Skeletal muscle satellite cell (primary cell): ENCODE measurements at regions not wholly inside any gene's neighbourhood (a gene's known extent, or its start where the extent isn't known, plus 50 kb on each side); places are given as distances from the start of the nearest gene placed in this dataset.
"Not testable (repeated sequence)": the region's sequence is repeated elsewhere in the genome, so short reads cannot be mapped to it uniquely, and the experiment has no call there.

Source experiments
- H3K27me3 ChIP-seq: 2 replicates; pipeline ENCODE4 v1.7.0; 2013; ENCODE audit warnings: low read length; ENCODE audit not compliant: control insufficient read depth, insufficient read depth
- H3K36me3 ChIP-seq: 2 replicates; pipeline ENCODE4 v1.7.0; 2013; ENCODE audit warnings: mild to moderate bottlenecking, control low read depth, low read length; ENCODE audit not compliant: insufficient read depth
- H3K4me1 ChIP-seq: 2 replicates; pipeline ENCODE4 v1.7.0; 2013; ENCODE audit warnings: low read length; ENCODE audit not compliant: control insufficient read depth, insufficient read depth
- H3K4me2 ChIP-seq: 2 replicates; pipeline ENCODE4 v1.7.0; 2013; ENCODE audit warnings: mild to moderate bottlenecking, low read length
- H3K4me3 ChIP-seq: 2 replicates; pipeline ENCODE4 v1.7.0; 2013; ENCODE audit warnings: low read length
- H3K9ac ChIP-seq: 2 replicates; pipeline ENCODE4 v1.7.0; 2013; ENCODE audit warnings: mild to moderate bottlenecking, low read depth, low read length, moderate library complexity
- H3K9me3 ChIP-seq: replicated peaks from 2 replicates; pipeline ENCODE4 v1.7.0; 2013; ENCODE audit warnings: mild to moderate bottlenecking, control low read depth, low read length

GRCh38 chr15:101876031-101876430, 64.0 kb downstream of the OR4F15 start:
- not testable (repeated sequence) for H3K9ac ChIP-seq, H3K27me3 ChIP-seq, H3K4me1 ChIP-seq, H3K4me2 ChIP-seq, H3K36me3 ChIP-seq, H3K9me3 ChIP-seq, H3K4me3 ChIP-seq

GRCh38 chr15:101877649-101878048, 65.6 kb downstream of the OR4F15 start:
- not testable (repeated sequence) for H3K4me2 ChIP-seq, H3K27me3 ChIP-seq, H3K4me1 ChIP-seq, H3K4me3 ChIP-seq, H3K36me3 ChIP-seq, H3K9me3 ChIP-seq, H3K9ac ChIP-seq

DNA sequence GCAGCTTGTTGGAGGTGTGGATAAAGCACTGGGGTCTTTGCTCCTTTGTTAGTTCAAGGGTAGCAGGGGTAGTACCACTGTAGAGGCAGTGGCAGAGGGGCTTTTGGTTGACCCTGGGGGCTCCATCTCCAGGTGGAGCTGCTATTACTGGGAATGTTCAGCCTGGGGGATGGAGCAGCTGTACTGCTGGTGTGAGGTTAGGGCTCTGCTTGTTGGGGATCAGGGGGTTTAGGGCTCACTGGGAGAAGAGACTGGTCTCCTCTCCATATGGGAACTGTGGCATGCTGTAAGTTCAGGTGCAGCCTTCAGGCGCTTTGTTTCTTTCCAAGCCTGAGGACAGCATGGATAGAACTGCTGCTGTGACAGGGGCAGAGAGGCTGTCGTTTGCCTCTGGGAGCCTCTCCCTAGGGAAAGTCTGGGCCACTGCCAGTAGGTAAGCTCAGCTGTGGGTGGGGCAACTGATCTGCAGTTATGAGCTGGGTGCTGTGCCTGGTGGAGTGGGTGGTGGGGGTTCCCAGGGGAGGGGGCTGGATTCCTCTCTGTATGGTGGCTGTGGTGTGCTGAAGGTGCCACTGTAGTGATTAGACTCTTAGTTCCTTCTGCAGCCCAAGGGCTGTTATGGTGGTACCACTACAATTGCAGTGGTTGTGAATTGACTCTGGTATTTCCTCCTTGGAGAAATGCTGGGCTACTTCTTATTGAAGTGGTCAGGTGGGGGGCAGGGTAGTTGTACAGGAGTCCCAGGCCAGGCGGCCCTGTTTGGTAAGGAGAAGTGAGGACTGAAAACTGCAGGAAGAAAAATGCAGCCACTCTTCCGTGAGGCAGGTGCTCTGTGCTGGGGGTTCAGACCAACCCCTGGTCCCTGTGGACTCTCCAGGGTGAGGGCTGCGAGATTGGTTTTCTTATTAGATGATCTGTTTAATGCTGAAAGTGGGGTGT, 100.6 kb downstream of the OR4F15 start:
- not testable (repeated sequence) for H3K9ac ChIP-seq, H3K4me2 ChIP-seq, H3K27me3 ChIP-seq, H3K9me3 ChIP-seq, H3K36me3 ChIP-seq, H3K4me1 ChIP-seq, H3K4me3 ChIP-seq

DNA sequence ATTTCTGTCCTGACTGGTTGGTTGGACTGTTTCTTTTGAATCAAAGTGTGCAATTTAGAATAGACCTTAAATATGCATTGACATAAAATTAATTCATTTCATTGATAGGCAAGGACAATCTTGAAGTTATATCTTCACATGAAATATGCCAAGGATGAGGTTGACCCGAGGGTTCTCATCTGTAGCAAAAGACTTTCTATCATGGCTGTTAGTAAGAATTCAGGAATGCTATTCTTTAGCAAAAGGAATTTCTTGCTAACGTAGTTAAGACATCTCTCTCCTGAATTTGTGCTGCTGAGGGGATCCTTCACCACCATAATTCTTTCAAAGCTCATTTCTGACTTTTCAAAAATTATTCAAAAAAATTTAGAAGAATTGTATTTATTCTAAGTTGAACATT, 112.6 kb downstream of the OR4F15 start:
- not testable (repeated sequence) for H3K9me3 ChIP-seq, H3K4me3 ChIP-seq

GRCh38 chr15:101934506-101934905, 122.5 kb downstream of the OR4F15 start:
- H3K9me3 ChIP-seq, H3K4me3 ChIP-seq, H3K4me2 ChIP-seq, H3K4me1 ChIP-seq, H3K27me3 ChIP-seq, H3K9ac ChIP-seq, H3K36me3 ChIP-seq: not testable (repeated sequence)

More for the DNA sequence above, 112.6 kb downstream of the OR4F15 start:
- H3K4me2 ChIP-seq, H3K36me3 ChIP-seq, H3K4me1 ChIP-seq, H3K9ac ChIP-seq, H3K27me3 ChIP-seq: not testable (repeated sequence)

GRCh38 chr15:101937362-101937761, 125.4 kb downstream of the OR4F15 start:
- not testable (repeated sequence) for H3K4me3 ChIP-seq, H3K27me3 ChIP-seq, H3K4me2 ChIP-seq, H3K36me3 ChIP-seq, H3K9ac ChIP-seq, H3K9me3 ChIP-seq, H3K4me1 ChIP-seq

DNA sequence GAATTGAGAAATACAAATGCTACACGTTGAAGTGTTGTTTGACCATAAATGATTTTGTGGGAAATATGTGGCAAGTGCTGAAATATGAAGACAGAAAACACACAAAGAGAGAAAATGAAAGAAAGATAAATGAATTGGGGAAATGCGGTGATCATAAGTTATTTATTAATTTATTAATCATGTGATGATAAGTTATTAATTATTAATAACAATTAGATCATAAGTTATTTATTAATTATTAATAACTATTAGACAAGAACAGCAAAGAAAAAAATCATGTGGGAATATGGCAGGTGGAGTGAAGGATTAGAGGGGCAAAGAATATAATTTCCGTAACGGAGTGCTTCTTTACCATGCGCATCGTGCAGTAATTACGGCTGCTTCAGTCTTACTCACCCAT, 126.6 kb downstream of the OR4F15 start:
- H3K36me3 ChIP-seq: not testable (repeated sequence)

GRCh38 chr15:101945896-101946295, 133.9 kb downstream of the OR4F15 start:
- not testable (repeated sequence) for H3K36me3 ChIP-seq

More for the DNA sequence above, 126.6 kb downstream of the OR4F15 start:
- not testable (repeated sequence) for H3K4me3 ChIP-seq, H3K4me1 ChIP-seq, H3K9ac ChIP-seq, H3K4me2 ChIP-seq, H3K9me3 ChIP-seq, H3K27me3 ChIP-seq

DNA sequence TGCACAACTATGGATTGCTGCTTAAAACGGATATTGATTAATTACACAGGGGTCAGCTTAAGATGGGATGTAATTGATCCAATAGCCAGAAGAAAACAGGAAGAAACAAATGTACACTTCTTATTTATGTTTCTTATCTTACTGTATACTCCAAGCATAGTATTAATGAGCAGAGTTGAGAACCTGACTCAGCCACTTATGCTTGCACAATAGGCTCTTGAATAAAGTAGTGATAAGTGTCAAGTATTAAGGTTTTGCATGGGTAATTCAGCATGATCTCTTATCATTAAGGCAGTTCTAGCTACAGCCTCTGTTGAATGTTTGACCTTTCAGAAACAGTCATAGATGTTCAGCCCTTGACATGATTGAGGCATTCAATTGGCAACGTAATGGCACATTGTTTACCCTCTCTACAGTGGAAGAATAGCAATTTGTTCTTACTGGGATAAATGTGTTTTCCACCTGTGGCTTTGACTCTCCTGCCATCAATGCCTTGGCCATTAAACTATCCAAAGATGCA, 136.5 kb downstream of the OR4F15 start:
- H3K9ac ChIP-seq, H3K4me1 ChIP-seq, H3K4me3 ChIP-seq, H3K9me3 ChIP-seq, H3K36me3 ChIP-seq, H3K27me3 ChIP-seq, H3K4me2 ChIP-seq: not testable (repeated sequence)

More at GRCh38 chr15:101945896-101946295, 133.9 kb downstream of the OR4F15 start:
- H3K9ac ChIP-seq, H3K4me2 ChIP-seq, H3K27me3 ChIP-seq, H3K9me3 ChIP-seq, H3K4me3 ChIP-seq, H3K4me1 ChIP-seq: not testable (repeated sequence)

DNA sequence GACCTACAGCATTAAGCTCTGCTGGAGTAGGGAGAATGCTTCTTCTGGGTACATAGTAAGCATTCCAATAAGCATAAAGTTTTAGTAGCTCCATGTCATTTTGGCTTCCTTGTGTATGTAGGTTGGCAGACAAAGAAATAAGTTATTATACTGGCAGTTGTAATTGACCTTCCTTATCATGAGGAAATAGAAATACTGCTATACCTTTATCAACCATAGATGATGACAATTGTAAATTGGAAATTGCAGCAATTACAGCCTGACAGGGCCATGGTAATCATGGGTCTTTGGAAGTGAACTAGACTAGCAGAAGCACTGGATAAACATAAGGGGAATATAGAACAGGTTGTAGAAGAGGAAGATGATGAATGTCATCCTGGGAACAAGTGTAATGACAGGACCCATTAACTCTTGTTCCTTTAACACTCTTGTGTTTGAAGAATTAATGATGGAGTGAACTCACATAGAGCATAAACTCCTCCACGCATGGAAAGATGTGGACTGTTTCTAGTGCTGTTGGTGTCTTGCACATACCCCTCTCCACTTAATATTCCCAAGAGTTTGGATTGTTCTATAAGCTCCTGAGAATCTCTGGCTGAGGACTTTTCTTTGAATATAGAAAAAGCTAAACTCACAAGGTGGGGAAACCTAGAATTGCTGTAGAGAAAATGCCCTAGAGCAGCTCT, 137.5 kb downstream of the OR4F15 start:
- not testable (repeated sequence) for H3K4me2 ChIP-seq, H3K27me3 ChIP-seq, H3K9me3 ChIP-seq, H3K36me3 ChIP-seq, H3K4me1 ChIP-seq, H3K4me3 ChIP-seq, H3K9ac ChIP-seq

DNA sequence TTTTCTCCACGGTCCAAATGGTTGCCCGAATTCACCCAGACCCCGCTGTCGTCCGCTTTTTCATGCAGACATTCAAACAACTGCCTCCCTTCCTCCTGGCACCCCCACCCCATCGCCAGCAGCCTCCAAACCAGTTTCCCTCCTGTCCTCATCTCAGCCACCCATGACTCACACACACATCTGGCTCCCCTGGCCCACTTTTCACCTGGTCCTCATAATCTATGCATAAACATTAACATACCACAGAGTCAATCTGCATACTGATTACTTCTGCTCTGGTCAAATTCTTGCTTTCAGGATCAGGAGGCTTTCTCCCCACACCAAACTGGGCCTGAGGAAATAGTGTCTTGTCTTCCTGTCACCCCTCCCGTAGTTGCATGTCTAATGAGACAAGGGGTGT, 142.0 kb downstream of the OR4F15 start:
- H3K27me3 ChIP-seq, H3K36me3 ChIP-seq, H3K9me3 ChIP-seq, H3K4me1 ChIP-seq, H3K9ac ChIP-seq, H3K4me2 ChIP-seq, H3K4me3 ChIP-seq: not testable (repeated sequence)

DNA sequence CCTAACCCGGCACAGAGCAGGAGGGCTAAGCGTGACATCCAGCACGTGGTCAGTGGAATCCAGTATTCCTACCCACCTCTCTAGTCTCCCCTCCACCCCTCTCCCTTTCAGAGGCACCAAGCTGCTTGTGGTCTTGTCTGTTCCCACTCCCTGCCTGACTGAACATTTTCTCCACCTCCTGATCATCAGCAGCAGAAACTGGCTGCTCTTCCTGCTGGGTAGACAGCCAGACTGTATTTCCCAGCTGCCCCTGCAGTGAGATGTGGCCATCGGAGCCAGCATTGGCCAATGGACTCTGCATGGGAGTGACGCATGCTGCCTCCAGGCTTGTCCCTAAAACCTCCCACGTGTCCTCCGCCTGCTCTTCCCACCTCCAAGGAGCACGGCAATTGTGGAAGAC, 143.8 kb downstream of the OR4F15 start:
- not testable (repeated sequence) for H3K9me3 ChIP-seq, H3K4me3 ChIP-seq, H3K9ac ChIP-seq, H3K27me3 ChIP-seq, H3K36me3 ChIP-seq, H3K4me1 ChIP-seq
- peak overlapping the region; percentile 44 for H3K4me2 ChIP-seq
